Tibial nerve (tissue), 4 donors: ENCODE measurements at regions not wholly inside any gene's neighbourhood (a gene's known extent, or its start where the extent isn't known, plus 50 kb on each side); places are given as distances from the start of the nearest gene placed in this dataset.

Experiments
- DNase-seq, 2 donors: peaks; one replicate each; pipeline ENCODE4 v3.0.0-alpha.2; 2019; ENCODE audit warnings: low spot score in 2 of 2
- H3K27ac ChIP-seq, 4 donors: fragments of 200-600 bp; sonication (generic) in 3 of 4; one replicate each; pipeline ENCODE4 v1.5.1; 2017 to 2019; ENCODE audit warnings: mild to moderate bottlenecking in 1 of 4
- H3K27me3 ChIP-seq, 2 donors: fragments of 200-600 bp; sonication (generic) in 1 of 2; one replicate each; pipeline versions ENCODE4 v1.5.1 to v1.6.0; 2017 to 2019
- H3K36me3 ChIP-seq, 3 donors: fragments of 200-600 bp; sonication (generic); one replicate each; pipeline ENCODE4 v1.5.1; 2018 to 2019
- H3K4me1 ChIP-seq, 4 donors: fragments of 200-600 bp; sonication (generic) in 3 of 4; one replicate each; pipeline ENCODE4 v1.5.1; 2017 to 2019
- H3K4me3 ChIP-seq, 4 donors: fragments of 200-600 bp; sonication (generic) in 3 of 4; one replicate each; pipeline ENCODE4 v1.5.1; 2017 to 2019; ENCODE audit warnings: mild to moderate bottlenecking in 1 of 4, moderate library complexity in 1 of 4
- H3K9me3 ChIP-seq, 4 donors: fragments of 200-600 bp; sonication (generic) in 3 of 4; one replicate each; pipeline ENCODE4 v1.5.1; 2017 to 2019
- CTCF ChIP-seq, 5 experiments: fragments of 200-600 bp in 3 of 5; fragments of 450-650 bp in 2 of 5; sonication (generic) in 3 of 5; IDR thresholded peaks; one replicate each; pipeline ENCODE4 v1.5.1; 2016 to 2019; ENCODE audit warnings: antibody characterized with exemption in 5 of 5, mild to moderate bottlenecking in 3 of 5, moderate library complexity in 2 of 5
- EP300 ChIP-seq, 2 donors: sonication (generic); formaldehyde crosslinking; IDR thresholded peaks; one replicate each; pipeline ENCODE4 v1.6.1; 2017; ENCODE audit warnings: antibody characterized with exemption in 2 of 2, mild to moderate bottlenecking in 1 of 2
- POLR2A ChIP-seq, 2 donors: fragments of 450-650 bp; IDR thresholded peaks; one replicate each; pipeline ENCODE4 v1.6.1; 2017; ENCODE audit warnings: antibody characterized with exemption in 2 of 2, mild to moderate bottlenecking in 2 of 2, moderate library complexity in 2 of 2
- WGBS, 2 donors: methylation state at CpG; one replicate each; pipeline ENCODE4 v1.1.5; 2018; 5-methylcytosine and 5-hydroxymethylcytosine counted together

GRCh38 chrX:40446921-40447320 lies 133.8 kb upstream of the ATP6AP2 start:
- Histone ChIP-seq H3K27ac (no peak overlapping the region), H3K27me3 (no peaks in the 10 kb centered on the region), H3K4me1 (no peaks in the 10 kb centered on the region), H3K9me3 (no peaks in the 10 kb centered on the region), H3K4me3 (no peak overlapping the region), H3K36me3 (no peaks in the 10 kb centered on the region)
- 35 to 39% methylated on average over 6 of the region's 6 CpGs for WGBS, 2 donors
- TF ChIP-seq CTCF (IDR thresholded peaks at IDR 0.05) (no peak), POLR2A (IDR thresholded peaks at IDR 0.05) (no peak), EP300 (IDR thresholded peaks at IDR 0.05) (no peak)
- DNase-seq = no peak

GRCh38 chrX:40445691-40446090 lies 135.1 kb upstream of the ATP6AP2 start:
- H3K27me3 ChIP-seq = peaks cover 0 to 3% of the 10 kb centered on the region in 2 donors
- no peaks in the 10 kb centered on the region for H3K36me3 ChIP-seq
- TF ChIP-seq EP300 (IDR thresholded peaks at IDR 0.05) (no peak), POLR2A (IDR thresholded peaks at IDR 0.05) (no peak), CTCF (IDR thresholded peaks at IDR 0.05) (no peak)
- H3K9me3 ChIP-seq = no peaks in the 10 kb centered on the region
- no peaks in the 10 kb centered on the region for H3K4me1 ChIP-seq
- 72 to 76% methylated on average over 3 of the region's 3 CpGs for WGBS, 2 donors
- no peak overlapping the region for H3K27ac ChIP-seq
- no peak overlapping the region for H3K4me3 ChIP-seq
- no peak for DNase-seq

GRCh38 chrX:40444798-40445496 lies 135.8 kb upstream of the ATP6AP2 start:
- H3K27ac ChIP-seq = no peak overlapping the region
- no peak overlapping the region for H3K4me3 ChIP-seq
- WGBS, 2 donors = 84% methylated on average over 8 to 12 of the region's 12 CpGs
- no peaks in the 10 kb centered on the region for H3K4me1 ChIP-seq
- TF ChIP-seq POLR2A (IDR thresholded peaks at IDR 0.05) = no peak
- TF ChIP-seq CTCF (IDR thresholded peaks at IDR 0.05) = no peak
- TF ChIP-seq EP300 (IDR thresholded peaks at IDR 0.05) = no peak
- H3K27me3 ChIP-seq = peaks cover 0 to 3% of the 10 kb centered on the region in 2 donors
- H3K9me3 ChIP-seq = no peaks in the 10 kb centered on the region
- no peak for DNase-seq
- no peaks in the 10 kb centered on the region for H3K36me3 ChIP-seq

- no peak overlapping the region for H3K4me3 ChIP-seq
- H3K4me1 ChIP-seq = no peaks in the 10 kb centered on the region
- TF ChIP-seq CTCF (IDR thresholded peaks at IDR 0.05) = no peak
- no peak for TF ChIP-seq EP300 (IDR thresholded peaks at IDR 0.05)
- TF ChIP-seq POLR2A (IDR thresholded peaks at IDR 0.05) = no peak
- no peaks in the 10 kb centered on the region for H3K9me3 ChIP-seq
- H3K27ac ChIP-seq = no peak overlapping the region
- WGBS, 2 donors = 71 to 72% methylated on average over 2 of the region's 2 CpGs
- H3K36me3 ChIP-seq = no peaks in the 10 kb centered on the region
- no peak for DNase-seq
- peaks cover 0 to 3% of the 10 kb centered on the region in 2 donors for H3K27me3 ChIP-seq
These were observed 136.6 kb upstream of the ATP6AP2 start for GRCh38 chrX:40444133-40444532.

GRCh38 chrX:40440866-40441265 lies 139.9 kb upstream of the ATP6AP2 start:
- 36 to 54% methylated on average over 3 of the region's 3 CpGs for WGBS, 2 donors
- no peak for DNase-seq
- Histone ChIP-seq H3K9me3 (no peaks in the 10 kb centered on the region), H3K4me1 (no peaks in the 10 kb centered on the region), H3K36me3 (no peaks in the 10 kb centered on the region), H3K27ac (peak overlapping the region in 2 of 4 donors; percentile 14 to 29), H3K4me3 (no peak overlapping the region), H3K27me3 (peaks cover 0 to 3% of the 10 kb centered on the region in 2 donors)
- TF ChIP-seq CTCF (IDR thresholded peaks at IDR 0.05) = no peak
- TF ChIP-seq POLR2A (IDR thresholded peaks at IDR 0.05) = no peak
- no peak for TF ChIP-seq EP300 (IDR thresholded peaks at IDR 0.05)
